Left lobe of liver (tissue), 2 donors: ENCODE measurements at regions not wholly inside any gene's neighbourhood (a gene's known extent, or its start where the extent isn't known, plus 50 kb on each side); places are given as distances from the start of the nearest gene placed in this dataset.
"Not testable (repeated sequence)": the region's sequence is repeated elsewhere in the genome, so short reads cannot be mapped to it uniquely, and the experiment has no call there.

Experiments used
- ATAC-seq: fragments of 200-7000 bp; cut with Tn5 transposase; one replicate; pipeline ENCODE4 v1.9.1; 2020; ENCODE audit warnings: mild to moderate bottlenecking, moderate library complexity
- DNase-seq: peaks from one replicate; pipeline ENCODE4 v3.0.0-alpha.2; 2020; ENCODE audit warnings: low spot score
- donor health status: DM: no; HTN: no; CAD: no; lungs with moderate emphysema.
- donor health status: DM: no; HTN: yes; CAD: no.

DNA sequence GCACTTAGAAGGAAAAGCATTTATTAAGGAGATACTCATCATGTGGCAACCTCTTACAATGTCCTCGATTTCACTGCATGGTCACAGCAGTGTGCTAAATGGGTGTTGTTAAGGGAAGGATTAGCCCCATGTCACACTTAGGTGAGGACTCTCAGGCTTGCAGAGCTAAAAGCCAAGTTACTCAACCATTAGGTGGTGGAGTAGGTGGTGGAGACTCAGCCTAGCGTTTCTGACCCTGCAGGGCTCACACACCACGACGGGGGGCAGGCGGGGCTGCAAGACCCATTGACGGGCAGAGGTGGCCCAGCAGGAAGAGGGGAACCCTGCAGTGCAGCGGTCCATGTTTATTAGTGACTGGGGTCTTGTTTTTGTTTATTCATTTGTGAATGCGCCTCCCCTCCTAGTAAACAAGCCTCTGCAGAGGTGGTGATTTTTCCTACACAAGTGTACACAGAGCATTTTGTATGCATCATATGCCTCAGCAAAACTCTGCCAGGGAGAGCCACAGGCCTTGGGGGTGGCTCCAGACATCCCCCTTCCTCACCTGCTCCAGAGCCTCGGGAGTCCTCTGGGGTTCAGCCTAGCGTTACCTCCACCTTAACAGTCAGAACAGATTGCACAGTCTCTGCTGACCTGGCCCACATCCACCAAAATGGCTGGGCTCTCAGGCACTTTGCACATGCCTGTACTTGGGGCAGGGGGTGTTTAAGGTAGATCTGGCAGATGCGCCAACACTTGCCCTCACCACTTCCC lies 216.7 kb downstream of the C16orf95 start:
- DNase-seq: no peak

DNA sequence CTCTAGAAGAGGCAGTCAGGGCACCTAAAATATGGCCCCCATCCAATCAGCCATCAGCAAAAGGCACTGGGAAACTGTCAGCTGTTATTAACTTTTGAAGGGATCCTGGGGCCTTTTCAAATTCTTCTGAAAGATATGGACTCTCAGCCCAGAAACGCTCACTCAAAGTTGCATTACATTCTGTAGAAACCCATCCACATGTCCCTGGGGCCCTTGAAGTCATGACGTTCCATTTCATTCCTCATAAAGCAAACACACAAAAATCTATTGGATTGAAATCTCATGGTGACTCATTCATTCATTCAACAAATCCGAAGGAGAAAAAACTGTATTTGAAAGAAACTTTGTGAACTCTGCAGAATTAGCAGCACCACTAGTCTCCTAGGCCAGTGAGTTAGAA lies 215.3 kb downstream of the C16orf95 start:
- DNase-seq (no peak), ATAC-seq (no peak)

More for the DNA sequence above, 216.7 kb downstream of the C16orf95 start:
- no peak for ATAC-seq

DNA sequence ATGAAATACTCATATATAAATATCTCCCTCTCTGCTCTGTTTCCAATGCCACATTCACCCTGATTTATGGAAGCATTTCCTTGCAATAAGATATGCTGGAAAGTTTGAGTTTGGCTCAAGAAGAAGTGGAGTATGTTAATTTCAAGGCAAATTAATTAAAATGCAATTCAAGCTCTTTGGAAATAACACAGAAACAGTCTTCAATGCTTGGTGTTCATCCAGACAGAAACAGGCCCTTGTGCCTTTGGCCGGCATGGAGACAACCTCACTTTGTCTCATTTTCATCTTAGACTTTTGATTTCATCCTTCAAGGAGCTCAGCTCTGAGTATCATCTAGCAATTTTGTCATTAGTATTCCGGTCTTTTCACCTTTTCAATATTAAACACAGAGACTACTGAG lies 210.0 kb downstream of the C16orf95 start:
- ATAC-seq (no peak), DNase-seq (no peak)

DNA sequence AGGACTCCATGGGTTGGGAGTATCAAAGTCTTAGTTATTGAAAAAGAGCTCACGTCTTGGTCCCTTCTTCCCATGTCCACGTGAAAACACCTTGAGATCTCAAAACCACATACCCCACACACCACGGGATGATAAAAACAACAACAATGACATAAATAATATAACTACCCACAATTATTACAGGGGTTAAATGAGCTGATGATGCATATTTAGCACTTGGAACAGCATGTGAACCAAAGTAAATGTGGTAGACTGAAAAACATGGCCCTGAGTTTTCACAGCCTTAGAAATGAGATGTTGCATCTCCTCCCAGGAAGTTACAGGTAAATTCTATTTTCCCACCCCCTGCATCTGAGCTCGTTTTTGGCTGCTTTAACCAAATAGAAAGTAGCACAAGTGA lies 208.9 kb downstream of the C16orf95 start:
- ATAC-seq (no peak), DNase-seq (no peak)

DNA sequence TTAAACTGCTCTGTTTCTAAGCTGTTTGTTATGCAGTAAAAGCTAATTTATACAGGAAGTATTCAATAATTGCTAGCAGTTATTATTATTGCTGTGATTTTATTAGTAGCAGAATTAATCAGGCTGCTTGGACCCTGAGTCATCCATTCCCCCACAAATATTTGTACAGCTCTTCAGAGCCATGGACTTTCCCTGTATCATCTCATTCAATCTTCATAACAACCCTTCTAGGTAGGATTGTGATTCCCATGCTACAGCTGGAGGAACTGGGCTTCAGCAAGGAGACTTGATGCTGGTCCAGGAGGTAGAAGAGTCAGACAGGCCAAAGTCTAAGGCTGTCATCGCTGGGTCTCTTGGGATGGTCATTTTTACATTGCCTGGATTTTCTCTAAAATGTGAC lies 208.3 kb downstream of the C16orf95 start:
- ATAC-seq: no peak

DNA sequence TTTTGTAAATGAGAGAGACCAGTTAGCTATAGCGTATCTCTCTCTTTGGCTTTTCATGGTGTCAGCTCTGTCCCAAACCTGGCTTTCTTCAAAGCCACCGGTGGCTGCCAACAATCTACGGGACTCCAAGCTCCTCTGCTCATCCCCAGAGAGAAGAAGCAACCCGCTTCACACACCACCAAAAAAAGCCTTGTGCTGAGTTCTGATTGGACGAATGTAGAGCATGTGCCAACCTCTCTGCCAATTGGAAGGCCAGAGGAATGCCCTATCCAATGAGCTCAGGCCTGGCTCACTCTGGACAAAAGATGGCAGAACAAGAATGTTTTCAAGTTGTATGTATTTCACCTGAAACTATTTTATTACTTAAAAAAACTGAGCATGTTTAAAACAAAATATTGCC lies 202.4 kb downstream of the C16orf95 start:
- DNase-seq (no peak), ATAC-seq (no peak)

More for the DNA sequence above, 208.3 kb downstream of the C16orf95 start:
- no peak for DNase-seq

DNA sequence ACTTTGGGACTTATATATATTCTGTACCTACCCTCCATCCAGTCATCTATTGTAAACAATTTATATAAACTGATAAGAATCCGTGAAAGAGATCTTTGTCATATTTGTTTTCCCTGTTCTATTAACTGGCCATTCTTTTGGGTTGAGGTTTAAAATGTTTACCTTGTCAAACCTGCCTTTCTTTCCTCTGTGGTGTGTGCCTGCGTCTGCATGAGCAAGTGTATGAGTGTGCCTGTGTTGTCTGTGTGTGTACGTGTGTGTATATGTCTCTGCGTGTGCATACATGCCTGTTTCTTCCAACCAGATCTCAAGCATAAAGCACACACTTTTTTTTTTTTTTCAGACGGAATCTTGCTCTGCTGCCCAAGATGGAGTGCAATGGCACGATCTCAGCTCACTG lies 201.5 kb downstream of the C16orf95 start:
- DNase-seq (no peak), ATAC-seq (no peak)

DNA sequence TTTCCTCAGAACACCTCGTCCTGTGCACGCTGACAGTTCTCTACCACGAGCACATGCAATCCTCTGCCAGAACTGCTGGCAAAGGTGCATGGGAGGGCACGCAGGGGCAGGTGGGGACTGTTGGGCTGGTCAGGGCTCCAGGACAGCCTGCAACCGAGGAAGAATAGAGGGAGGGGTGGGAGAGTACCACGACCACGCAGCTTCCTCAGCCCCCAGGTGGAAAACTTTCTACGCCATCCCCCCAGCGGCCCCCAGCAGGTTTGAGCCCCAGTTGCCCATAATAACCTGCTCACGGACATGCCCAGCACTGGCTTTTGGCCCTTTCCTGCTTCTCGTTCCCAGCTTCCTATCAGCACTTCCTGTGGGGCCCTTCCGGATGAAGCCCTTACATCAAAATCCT lies 199.3 kb downstream of the C16orf95 start:
- no peak for ATAC-seq
- no peak for DNase-seq

DNA sequence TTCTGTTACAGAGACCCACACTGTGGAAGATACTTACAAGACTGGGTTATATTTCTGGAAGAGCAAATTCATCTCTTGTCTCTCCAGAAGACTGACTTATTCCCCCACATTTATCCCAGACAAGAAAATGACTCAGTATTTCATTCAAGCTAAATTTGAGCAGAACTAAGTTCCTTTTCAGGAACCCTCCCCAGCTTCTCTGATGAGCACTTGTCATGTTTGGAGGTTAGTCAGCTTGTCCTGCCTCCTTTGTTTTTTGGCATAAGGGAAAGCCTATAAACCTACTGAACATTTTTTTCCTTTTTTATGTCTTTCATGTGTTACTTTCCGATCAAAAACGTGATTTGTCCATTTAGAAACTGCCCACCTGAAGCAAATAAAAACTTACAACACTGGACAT lies 198.0 kb downstream of the C16orf95 start:
- DNase-seq (no peak), ATAC-seq (no peak)

DNA sequence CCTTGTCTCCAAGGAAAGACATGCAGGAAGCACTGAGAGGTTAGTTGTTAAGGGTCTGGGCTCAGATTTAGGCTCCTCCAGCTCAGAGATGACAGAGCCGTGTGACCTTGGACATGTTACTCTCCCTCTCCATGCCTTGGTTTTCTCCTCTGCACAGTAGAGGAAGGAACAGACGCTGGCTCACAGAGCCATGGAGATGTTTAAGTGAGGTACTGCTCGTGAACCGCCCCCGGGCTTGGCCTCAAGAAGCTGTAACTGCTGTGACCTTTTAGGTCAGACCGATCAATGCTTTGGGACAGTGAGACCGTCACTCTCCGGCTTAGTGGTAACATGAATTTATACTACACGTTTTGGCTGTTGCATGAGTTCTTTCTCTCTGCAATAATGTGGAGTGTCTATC lies 197.4 kb downstream of the C16orf95 start:
- DNase-seq (no peak), ATAC-seq (no peak)

DNA sequence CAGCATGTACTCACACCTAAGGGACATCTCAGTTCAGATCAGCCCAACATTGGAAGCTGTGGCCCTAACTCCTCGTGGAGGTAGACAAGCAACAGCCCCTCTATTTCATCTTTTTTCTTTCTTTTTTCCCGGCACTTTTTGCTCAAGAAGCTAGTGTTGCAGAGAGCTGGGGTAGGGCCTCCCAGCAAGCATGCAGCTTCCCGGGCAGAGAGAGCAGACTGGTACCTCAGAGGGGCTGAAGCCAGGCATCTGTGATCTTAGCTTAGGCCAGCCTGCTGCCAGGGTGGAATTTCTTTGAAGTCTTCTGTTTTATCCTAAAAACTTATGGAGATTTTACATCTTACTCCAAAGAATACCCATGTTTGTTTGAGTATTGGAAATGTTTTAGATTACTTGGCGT lies 195.4 kb downstream of the C16orf95 start:
- ATAC-seq (no peak), DNase-seq (no peak)

DNA sequence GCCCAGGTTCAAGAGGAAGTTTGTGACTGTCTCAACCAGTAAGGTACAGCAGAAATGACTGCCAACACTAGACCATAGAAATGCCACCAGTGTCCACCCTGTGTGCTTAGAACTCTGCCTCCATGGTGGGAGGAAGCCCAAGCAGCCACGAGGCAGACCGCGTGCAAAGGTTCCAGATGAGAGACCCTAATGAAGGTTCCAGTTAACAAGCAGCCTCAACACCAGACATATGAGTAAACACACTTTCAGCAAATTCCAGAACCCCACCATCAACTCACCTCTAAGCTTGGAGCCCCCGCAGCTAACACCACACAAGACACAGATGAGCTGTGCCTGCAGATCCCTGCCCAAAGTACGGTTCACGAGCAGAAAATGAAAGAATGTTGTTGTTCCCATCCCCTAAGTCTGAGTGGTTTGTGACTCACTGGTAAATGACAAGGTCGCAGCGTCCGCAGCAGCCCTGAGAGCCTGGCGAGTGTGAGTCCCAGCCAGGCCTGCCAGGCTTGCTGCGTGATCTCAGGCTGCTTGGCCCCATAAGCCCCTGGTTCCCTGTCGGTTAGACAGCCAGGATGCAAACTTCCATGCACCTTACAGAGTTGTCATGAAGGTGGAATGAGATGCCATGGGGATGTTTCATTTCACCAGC lies 193.7 kb downstream of the C16orf95 start:
- DNase-seq (no peak), ATAC-seq (no peak)

DNA sequence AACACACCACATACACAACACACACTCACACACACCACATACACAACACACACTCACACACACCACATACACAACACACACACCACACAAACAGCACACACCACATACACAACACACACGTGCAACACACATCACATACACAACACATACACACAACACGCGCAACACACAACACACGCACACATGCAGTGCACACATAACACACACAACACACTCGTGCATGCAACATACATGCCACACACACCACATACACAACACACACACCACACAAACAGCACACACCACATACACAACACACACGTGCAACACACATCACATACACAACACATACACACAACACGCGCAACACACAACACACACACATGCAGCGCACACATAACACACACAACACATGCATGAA lies 192.8 kb downstream of the C16orf95 start:
- not testable (repeated sequence) for ATAC-seq, DNase-seq

DNA sequence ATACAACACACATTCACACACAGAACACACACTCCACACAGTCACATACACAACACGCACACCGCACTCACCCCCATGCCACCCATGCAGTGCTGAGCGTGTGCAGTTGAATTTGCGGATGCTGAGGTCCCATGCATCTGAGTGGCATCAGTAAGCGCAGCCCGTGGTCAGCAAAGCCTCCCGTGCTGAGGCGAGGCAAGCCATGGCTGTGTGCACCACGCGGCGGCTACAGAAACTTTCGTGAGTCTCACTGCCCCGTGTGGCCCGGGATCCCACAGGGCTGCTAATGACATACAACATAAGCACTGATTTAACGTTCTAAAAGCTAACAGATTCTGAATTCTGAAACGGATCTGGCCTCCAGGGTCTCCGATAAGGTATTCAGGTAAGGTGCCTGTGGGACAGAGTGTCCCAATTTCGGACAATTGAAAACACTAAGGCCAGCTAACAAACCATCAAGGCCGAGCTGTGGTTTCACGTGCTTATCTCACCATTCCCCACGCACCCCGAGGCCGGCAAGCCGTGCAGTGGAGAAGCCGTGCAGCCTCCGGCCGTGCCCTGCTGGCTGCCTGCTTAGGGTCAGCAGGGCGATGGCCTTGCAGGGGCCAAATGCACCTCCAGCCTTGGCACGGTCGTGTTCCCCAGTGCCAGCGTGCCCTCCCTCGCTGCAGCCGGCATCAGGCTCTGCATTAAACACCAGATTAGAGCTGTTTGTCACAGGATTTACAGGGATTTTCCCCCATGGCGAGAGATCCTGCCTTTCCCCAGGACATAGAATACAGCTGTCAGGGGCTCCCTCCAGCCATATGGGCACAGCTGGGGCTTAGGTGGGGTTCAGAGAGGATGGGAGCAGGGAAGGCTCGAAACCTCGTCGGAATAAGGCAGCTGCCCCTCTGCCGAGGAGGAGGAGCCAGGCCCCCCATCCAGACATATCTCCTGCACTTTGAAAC lies 191.7 kb downstream of the C16orf95 start:
- ATAC-seq (no peak), DNase-seq (no peak)

DNA sequence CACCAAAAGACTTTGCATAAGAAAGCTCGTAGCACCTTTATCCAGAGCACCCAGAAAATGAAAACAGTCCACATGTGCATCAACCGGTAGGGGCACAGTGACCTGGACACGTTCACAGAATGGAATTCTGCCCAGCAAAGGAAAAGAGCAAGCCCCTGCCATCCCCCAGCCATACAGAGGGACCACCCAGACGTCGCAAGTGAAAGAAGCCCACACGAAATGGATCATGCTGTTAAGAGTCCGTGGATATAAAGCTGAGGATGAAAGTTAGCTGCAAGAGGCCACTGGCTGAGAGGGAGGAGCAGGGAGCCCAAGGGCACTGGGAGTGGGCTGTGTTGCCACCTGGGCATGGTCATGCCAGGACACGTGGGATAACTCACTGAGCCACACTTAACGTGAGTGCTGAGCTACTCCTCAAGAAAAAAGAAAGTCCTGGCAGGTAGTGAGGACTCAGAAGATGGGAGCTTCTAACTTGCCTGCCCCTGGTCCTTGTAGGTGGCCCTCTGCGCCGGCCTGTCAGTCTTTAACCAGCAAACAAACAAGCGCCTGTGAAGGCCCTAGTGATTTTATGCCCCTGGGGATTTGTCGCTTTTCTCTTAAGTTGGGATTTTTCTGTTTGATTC lies 190.7 kb downstream of the C16orf95 start:
- ATAC-seq: no peak
- DNase-seq: no peak

DNA sequence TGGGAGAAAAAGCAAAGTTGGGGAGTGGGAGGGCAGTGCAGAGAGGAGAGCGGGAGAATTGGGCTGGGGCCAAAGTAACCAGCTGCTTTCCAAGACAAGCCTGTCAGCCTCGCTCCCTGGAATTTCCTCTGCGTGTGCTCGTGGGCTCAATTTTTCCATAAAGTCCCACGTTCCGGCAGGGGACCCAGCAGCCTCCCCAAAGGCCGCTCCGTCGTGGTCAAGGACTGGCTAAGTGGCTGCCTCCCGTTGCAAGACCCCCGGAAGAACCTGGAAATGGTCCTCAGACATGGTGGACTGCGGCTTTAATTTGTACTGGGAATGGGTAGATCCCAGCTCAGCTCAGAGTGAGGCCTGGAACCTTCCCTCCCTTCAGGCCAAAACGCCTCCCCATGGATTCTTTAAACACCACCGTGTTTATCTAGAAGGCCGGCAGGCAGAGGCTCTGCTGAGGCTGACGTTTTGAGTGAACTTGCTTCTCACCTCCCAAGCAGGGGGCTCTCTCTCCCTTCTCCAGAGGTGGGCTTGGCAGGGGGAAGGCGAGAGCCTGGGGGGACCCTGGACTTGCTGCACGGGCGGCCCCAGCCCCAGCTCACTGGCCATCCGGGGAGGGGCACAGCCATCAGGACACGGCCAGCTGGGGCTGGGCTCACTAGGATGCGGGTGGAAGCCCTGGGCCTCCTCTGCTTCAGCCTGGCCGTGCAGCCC lies 190.0 kb downstream of the C16orf95 start:
- ATAC-seq (peak; percentile 18), DNase-seq (no peak)

DNA sequence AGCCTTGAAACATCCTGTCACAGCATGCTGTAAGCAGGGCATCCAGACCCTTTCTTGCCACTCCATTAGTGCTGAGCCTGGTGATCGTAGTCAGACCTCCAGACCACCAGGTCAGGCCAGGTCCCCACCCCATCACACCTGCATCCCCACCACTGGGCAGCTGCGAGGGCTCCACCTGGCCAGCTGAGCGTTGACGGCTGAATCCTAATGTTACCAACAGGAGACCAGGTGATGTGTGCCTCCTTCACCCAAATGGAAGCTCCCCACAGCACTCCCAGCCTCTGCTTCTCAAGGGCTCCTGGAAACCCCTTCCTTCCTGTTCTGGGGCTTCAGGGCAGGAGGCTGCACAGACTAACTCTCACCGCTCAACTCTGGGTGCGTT lies 189.4 kb downstream of the C16orf95 start:
- DNase-seq (no peak), ATAC-seq (no peak)

DNA sequence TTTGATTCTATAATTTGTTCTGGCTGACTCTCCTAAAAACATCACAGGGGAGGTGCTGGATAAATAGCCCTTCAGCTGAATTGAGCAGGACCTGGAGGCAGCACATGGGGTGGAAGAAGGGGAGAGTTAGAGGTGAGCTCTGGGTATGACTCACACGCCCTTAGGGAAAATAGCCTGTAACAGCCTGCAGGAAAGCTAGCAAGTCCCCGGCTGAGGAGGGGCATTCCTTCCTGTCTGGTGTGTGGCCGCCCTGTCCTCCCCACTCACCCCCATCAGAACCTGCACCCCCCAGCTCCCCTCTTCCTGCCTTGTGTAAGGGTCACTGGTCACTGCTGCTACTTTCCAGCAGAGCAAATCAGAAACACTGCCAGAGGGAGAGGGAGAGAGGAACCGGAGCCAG lies 187.4 kb downstream of the C16orf95 start:
- ATAC-seq: no peak

DNA sequence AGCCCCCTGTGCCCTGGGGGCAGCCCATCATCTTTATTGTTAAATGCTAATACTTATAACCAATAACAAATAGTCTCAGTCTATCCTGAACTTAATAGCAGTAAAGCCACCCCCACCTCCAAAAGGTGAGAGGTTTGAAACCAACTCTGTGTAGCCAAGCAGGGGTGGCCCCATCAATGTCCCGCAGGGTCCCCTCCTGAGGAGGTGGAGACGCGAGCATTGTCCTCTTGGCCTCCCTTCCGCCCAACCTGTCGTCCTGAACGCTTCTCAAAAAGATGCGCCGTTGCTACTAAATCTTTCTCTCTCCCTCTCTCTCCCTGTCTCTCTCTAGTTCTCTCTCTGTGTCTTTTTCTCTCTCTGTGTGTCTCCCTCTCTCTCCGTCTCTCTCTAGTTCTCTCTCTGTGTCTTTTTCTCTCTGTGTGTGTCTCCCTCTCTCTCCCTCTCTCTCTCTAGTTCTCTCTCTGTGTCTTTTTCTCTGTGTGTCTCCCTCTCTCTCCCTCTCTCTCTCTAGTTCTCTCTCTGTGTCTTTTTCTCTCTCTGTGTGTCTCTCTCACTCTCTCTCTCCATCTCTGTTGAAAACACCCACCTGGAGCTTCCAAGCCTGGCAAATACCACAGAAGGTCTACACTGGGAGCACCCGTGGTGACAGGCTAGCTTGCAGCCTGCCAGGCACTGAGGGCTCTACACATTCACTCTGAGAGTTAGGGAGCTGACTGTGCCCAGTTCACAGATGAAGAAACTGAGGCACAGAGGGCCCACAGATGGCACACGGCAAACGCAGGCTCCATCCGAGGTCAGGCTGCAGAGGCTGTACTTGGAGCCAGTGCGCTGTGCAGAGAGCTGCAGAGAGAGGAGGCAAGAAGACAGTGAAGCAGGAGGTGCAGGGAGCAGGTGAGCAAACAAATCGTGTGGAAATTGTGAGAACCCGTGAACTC lies 185.9 kb downstream of the C16orf95 start:
- ATAC-seq (no peak), DNase-seq (no peak)

More for the DNA sequence above, 187.4 kb downstream of the C16orf95 start:
- DNase-seq: no peak

DNA sequence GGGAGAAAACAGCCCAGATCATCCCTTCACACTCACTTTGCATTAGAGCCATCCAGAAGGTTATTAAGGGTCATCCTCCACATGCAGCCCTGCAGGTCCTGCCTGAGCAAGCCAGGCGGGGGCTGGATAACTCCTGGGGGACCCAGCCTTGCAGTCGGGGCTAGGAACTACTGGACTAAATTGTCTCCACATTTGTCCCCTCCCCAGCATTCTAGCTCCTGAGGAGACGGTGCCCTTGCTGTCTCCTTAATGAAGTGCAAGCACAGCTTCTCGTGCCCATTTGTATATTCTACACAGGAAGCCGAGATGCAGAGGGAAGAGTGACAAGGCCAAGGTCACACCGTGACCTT lies 185.2 kb downstream of the C16orf95 start:
- no peak for DNase-seq
- ATAC-seq: no peak
